Motor neuron (in vitro differentiated cells): ENCODE measurements at regions not wholly inside any gene's neighbourhood (a gene's known extent, or its start where the extent isn't known, plus 50 kb on each side); places are given as distances from the start of the nearest gene placed in this dataset.

Source experiments
- ATAC-seq, 8 experiments: fragments of 200-7000 bp; cut with Tn5 transposase; replicated peaks in 6 of 8; 2 replicates each; pipeline ENCODE4 v1.8.0; 2021; ENCODE audit warnings: mild to moderate bottlenecking in 8 of 8, moderate library complexity in 8 of 8
- H3K27ac ChIP-seq, 2 donors: fragments of 250-450 bp; sonication (Bioruptor Pico); 2 replicates each; pipeline ENCODE4 v1.9.0; 2021; ENCODE audit warnings: antibody characterized with exemption in 2 of 2, mild to moderate bottlenecking in 2 of 2, moderate library complexity in 1 of 2
- H3K4me1 ChIP-seq, 2 donors: fragments of 250-450 bp; sonication (Bioruptor Pico); replicated peaks in 1 of 2; 2 replicates each; pipeline ENCODE4 v1.6.1; 2021; ENCODE audit warnings: antibody characterized with exemption in 2 of 2, mild to moderate bottlenecking in 2 of 2, moderate library complexity in 1 of 2
- H3K4me3 ChIP-seq, 5 donors: fragments of 250-450 bp; sonication (Bioruptor Pico); 2 replicates each; pipeline ENCODE4 v1.9.0; 2021; ENCODE audit warnings: antibody characterized with exemption in 5 of 5, mild to moderate bottlenecking in 5 of 5, moderate library complexity in 4 of 5
- WGBS, 10 experiments: fragments of 450-650 bp; shearing (Covaris generic); methylation state at CpG; one replicate each; pipeline ENCODE4 v1.0.0; 2022; 5-methylcytosine and 5-hydroxymethylcytosine counted together
- in situ Hi-C, 9 experiments: fragments of 400-800 bp; cut with MboI; loops; one replicate each; pipeline ENCODE4 v1.15.0; 2021; ENCODE audit warnings: low sequenced_read_pairs in 9 of 9, low pct_unique_long_range_greater_than_20kb in 2 of 9; ENCODE audit not compliant: unreplicated experiment in 9 of 9

GRCh38 chr11:129257512-129257911, 65.4 kb upstream of the ARHGAP32 start:
- H3K27ac ChIP-seq, result no peak overlapping the region
- peaks cover 13 to 42% of the 10 kb centered on the region in 2 donors for H3K4me1 ChIP-seq
- no peak for ATAC-seq
- in situ Hi-C loops, result no loop called here
- H3K4me3 ChIP-seq, result no peak overlapping the region

GRCh38 chr11:129252621-129253020, 60.5 kb upstream of the ARHGAP32 start:
- no peak overlapping the region for H3K4me3 ChIP-seq

GRCh38 chr11:129251067-129251466, 58.9 kb upstream of the ARHGAP32 start:
- ATAC-seq, result no peak
- no peak overlapping the region for H3K4me3 ChIP-seq
- WGBS, 10 experiments, result 67 to 100% (median 83%) methylated on average over 1 to 3 of the region's 3 CpGs
- in situ Hi-C loops, result no loop called here
- no peak overlapping the region for H3K27ac ChIP-seq
- H3K4me1 ChIP-seq, result peaks cover 6 to 19% of the 10 kb centered on the region in 2 donors

More at GRCh38 chr11:129252621-129253020, 60.5 kb upstream of the ARHGAP32 start:
- H3K27ac ChIP-seq, result no peak overlapping the region
- peak in 2 of 8 experiments; percentile 45 to 47 for ATAC-seq
- H3K4me1 ChIP-seq, result peaks cover 6 to 19% of the 10 kb centered on the region in 2 donors
- 0 to 97% (median 52%) methylated on average over 1 to 5 of the region's 5 CpGs; no CpG with 5 or more reads in 1 of the 10 experiments for WGBS, 10 experiments
- in situ Hi-C loops, result no loop called here

GRCh38 chr11:129249923-129250322, 57.8 kb upstream of the ARHGAP32 start:
- ATAC-seq, result peak in 3 of 8 experiments; percentile 34 to 55 (median 43)
- in situ Hi-C loops, result no loop called here
- Histone ChIP-seq H3K4me1 (peaks cover 6 to 17% of the 10 kb centered on the region in 2 donors), H3K27ac (no peak overlapping the region), H3K4me3 (no peak overlapping the region)
- WGBS, 10 experiments, result 80 to 100% (median 100%) methylated on average over 1 to 2 of the region's 2 CpGs; no CpG with 5 or more reads in 5 of the 10 experiments

- 11 to 100% (median 84%) methylated on average over 1 to 4 of the region's 4 CpGs; no CpG with 5 or more reads in 1 of the 10 experiments for WGBS, 10 experiments
- peak in 3 of 8 experiments; percentile 51 to 71 (median 58) for ATAC-seq
- in situ Hi-C loops, result no loop called here
- Histone ChIP-seq H3K4me1 (peaks cover 6 to 12% of the 10 kb centered on the region in 2 donors), H3K27ac (no peak overlapping the region), H3K4me3 (no peak overlapping the region)
These were observed 57.2 kb upstream of the ARHGAP32 start for GRCh38 chr11:129249351-129249750.

- WGBS, 10 experiments, result 2 to 87% (median 75%) methylated on average over 1 to 4 of the region's 4 CpGs; no CpG with 5 or more reads in 1 of the 10 experiments
- ATAC-seq, result peak in 3 of 8 experiments; percentile 80 to 90 (median 88)
- Histone ChIP-seq H3K4me3 (no peak overlapping the region), H3K27ac (no peak overlapping the region), H3K4me1 (peaks cover 6% of the 10 kb centered on the region in 2 donors)
- in situ Hi-C loops, result no loop called here
These were observed 56.5 kb upstream of the ARHGAP32 start for GRCh38 chr11:129248618-129249017.

- in situ Hi-C loops, result no loop called here
- 50 to 100% (median 100%) methylated on average over 1 of the region's 1 CpG; no CpG with 5 or more reads in 5 of the 10 experiments for WGBS, 10 experiments
- Histone ChIP-seq H3K4me3 (no peak overlapping the region), H3K27ac (no peak overlapping the region), H3K4me1 (no peaks in the 10 kb centered on the region)
- ATAC-seq, result no peak
These were observed 55.0 kb upstream of the ARHGAP32 start for GRCh38 chr11:129247135-129247534.

DNA sequence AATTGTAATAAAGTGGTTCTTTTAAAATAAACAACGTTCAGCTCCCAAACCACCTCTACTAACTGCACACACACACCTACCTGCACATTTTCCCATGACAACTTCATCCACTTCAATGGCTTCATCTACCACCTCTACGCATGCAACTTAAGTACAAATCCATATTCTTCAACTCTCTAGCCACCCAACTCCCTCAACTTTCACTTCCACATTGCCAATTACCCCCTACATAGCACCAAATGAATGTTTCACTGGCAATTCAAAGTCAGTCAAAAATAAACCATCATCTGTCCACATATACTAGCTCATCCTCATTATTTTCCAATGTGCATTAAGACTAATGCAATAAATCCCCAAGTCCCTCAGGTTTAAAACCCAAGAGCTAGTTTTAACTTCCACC, 50.7 kb upstream of the ARHGAP32 start:
- WGBS, 10 experiments, result 86 to 100% (median 100%) methylated on average over 1 to 2 of the region's 2 CpGs; no CpG with 5 or more reads in 3 of the 10 experiments
- in situ Hi-C loops, result no loop called here

More for the DNA sequence above, 50.7 kb upstream of the ARHGAP32 start:
- Histone ChIP-seq H3K4me1 (no peaks in the 10 kb centered on the region), H3K27ac (no peak overlapping the region), H3K4me3 (no peak overlapping the region)
- no peak for ATAC-seq
